ENCODE measurements at regions not wholly inside any gene's neighbourhood (a gene's known extent, or its start where the extent isn't known, plus 50 kb on each side); places are given as distances from the start of the nearest gene placed in this dataset.

- TF ChIP-seq CTCF (IDR thresholded peaks at IDR 0.05; ENCODE audit: low read length) (no peak), EZH2 (IDR thresholded peaks at IDR 0.05; ENCODE audit: borderline replicate concordance, low read length) (no peak)
These were observed 516.5 kb downstream of the PCDH7 start for GRCh38 chr4:31236639-31237173.

GRCh38 chr4:31237233-31237632 is 517.1 kb downstream of the PCDH7 start:
- Histone ChIP-seq H4K20me1 (ENCODE audit: insufficient read depth, low read length) (no peaks in the 10 kb centered on the region), H3K36me3 (ENCODE audit: insufficient read depth, low read length) (no peaks in the 10 kb centered on the region), H3K9ac (ENCODE audit: low read length) (no peak overlapping the region), H3K4me2 (ENCODE audit: low read length) (no peak overlapping the region), H3K9me3 (ENCODE audit: low read length) (no peaks in the 10 kb centered on the region), H3K4me1 (ENCODE audit: insufficient read depth, low read length, severe bottlenecking) (no peaks in the 10 kb centered on the region), H3K79me2 (ENCODE audit: insufficient read depth, low read length) (no peaks in the 10 kb centered on the region), H3K4me3 (ENCODE audit: low read depth, low read length, poor library complexity, severe bottlenecking) (no peak overlapping the region), H3K27ac (ENCODE audit: low read depth, low read length, poor library complexity, severe bottlenecking) (no peak overlapping the region), H2AFZ (ENCODE audit: low read length) (no peak overlapping the region), H3K27me3 (ENCODE audit: insufficient read depth, low read length) (no peaks in the 10 kb centered on the region), H3F3A (ENCODE audit: insufficient read depth, low read length) (no peaks in the 10 kb centered on the region), H3K9me2 (ENCODE audit: low read depth, low read length) (no peaks in the 10 kb centered on the region)
- no peak for TF ChIP-seq EZH2 (IDR thresholded peaks at IDR 0.05; ENCODE audit: borderline replicate concordance, low read length)
- no peak for TF ChIP-seq CTCF (IDR thresholded peaks at IDR 0.05; ENCODE audit: low read length)

More at GRCh38 chr4:31236639-31237173, 516.5 kb downstream of the PCDH7 start:
- H3K9me2 ChIP-seq (ENCODE audit: low read depth, low read length) = no peaks in the 10 kb centered on the region
- no peaks in the 10 kb centered on the region for H3K27me3 ChIP-seq (ENCODE audit: insufficient read depth, low read length)
- H3K79me2 ChIP-seq (ENCODE audit: insufficient read depth, low read length) = no peaks in the 10 kb centered on the region
- H3F3A ChIP-seq (ENCODE audit: insufficient read depth, low read length) = no peaks in the 10 kb centered on the region
- no peak overlapping the region for H3K4me2 ChIP-seq (ENCODE audit: low read length)
- H3K36me3 ChIP-seq (ENCODE audit: insufficient read depth, low read length) = no peaks in the 10 kb centered on the region
- no peaks in the 10 kb centered on the region for H3K9me3 ChIP-seq (ENCODE audit: low read length)
- no peak overlapping the region for H3K4me3 ChIP-seq (ENCODE audit: low read depth, low read length, poor library complexity, severe bottlenecking)
- H3K9ac ChIP-seq (ENCODE audit: low read length) = no peak overlapping the region
- no peaks in the 10 kb centered on the region for H3K4me1 ChIP-seq (ENCODE audit: insufficient read depth, low read length, severe bottlenecking)
- H2AFZ ChIP-seq (ENCODE audit: low read length) = no peak overlapping the region
- no peaks in the 10 kb centered on the region for H4K20me1 ChIP-seq (ENCODE audit: insufficient read depth, low read length)
- no peak overlapping the region for H3K27ac ChIP-seq (ENCODE audit: low read depth, low read length, poor library complexity, severe bottlenecking)

GRCh38 chr4:31239886-31240285 is 519.7 kb downstream of the PCDH7 start:
- H3K9ac ChIP-seq (ENCODE audit: low read length) = no peak overlapping the region
- H3F3A ChIP-seq (ENCODE audit: insufficient read depth, low read length) = no peaks in the 10 kb centered on the region
- H3K9me2 ChIP-seq (ENCODE audit: low read depth, low read length) = no peaks in the 10 kb centered on the region
- H3K79me2 ChIP-seq (ENCODE audit: insufficient read depth, low read length) = no peaks in the 10 kb centered on the region
- no peak for TF ChIP-seq EZH2 (IDR thresholded peaks at IDR 0.05; ENCODE audit: borderline replicate concordance, low read length)
- H3K27me3 ChIP-seq (ENCODE audit: insufficient read depth, low read length) = no peaks in the 10 kb centered on the region
- H3K27ac ChIP-seq (ENCODE audit: low read depth, low read length, poor library complexity, severe bottlenecking) = no peak overlapping the region
- H3K9me3 ChIP-seq (ENCODE audit: low read length) = no peaks in the 10 kb centered on the region
- no peaks in the 10 kb centered on the region for H3K36me3 ChIP-seq (ENCODE audit: insufficient read depth, low read length)
- no peak overlapping the region for H2AFZ ChIP-seq (ENCODE audit: low read length)
- no peak overlapping the region for H3K4me2 ChIP-seq (ENCODE audit: low read length)
- no peak overlapping the region for H3K4me3 ChIP-seq (ENCODE audit: low read depth, low read length, poor library complexity, severe bottlenecking)
- no peaks in the 10 kb centered on the region for H4K20me1 ChIP-seq (ENCODE audit: insufficient read depth, low read length)
- no peaks in the 10 kb centered on the region for H3K4me1 ChIP-seq (ENCODE audit: insufficient read depth, low read length, severe bottlenecking)

- Histone ChIP-seq H4K20me1 (ENCODE audit: insufficient read depth, low read length) (no peaks in the 10 kb centered on the region), H3K9me2 (ENCODE audit: low read depth, low read length) (no peaks in the 10 kb centered on the region), H3K9ac (ENCODE audit: low read length) (no peak overlapping the region), H3K4me1 (ENCODE audit: insufficient read depth, low read length, severe bottlenecking) (no peaks in the 10 kb centered on the region), H2AFZ (ENCODE audit: low read length) (no peak overlapping the region), H3F3A (ENCODE audit: insufficient read depth, low read length) (no peaks in the 10 kb centered on the region), H3K9me3 (ENCODE audit: low read length) (no peaks in the 10 kb centered on the region), H3K27ac (ENCODE audit: low read depth, low read length, poor library complexity, severe bottlenecking) (no peak overlapping the region), H3K4me2 (ENCODE audit: low read length) (no peak overlapping the region), H3K79me2 (ENCODE audit: insufficient read depth, low read length) (no peaks in the 10 kb centered on the region), H3K27me3 (ENCODE audit: insufficient read depth, low read length) (no peaks in the 10 kb centered on the region), H3K4me3 (ENCODE audit: low read depth, low read length, poor library complexity, severe bottlenecking) (no peak overlapping the region), H3K36me3 (ENCODE audit: insufficient read depth, low read length) (no peaks in the 10 kb centered on the region)
- TF ChIP-seq EZH2 (IDR thresholded peaks at IDR 0.05; ENCODE audit: borderline replicate concordance, low read length) = no peak
- TF ChIP-seq CTCF (IDR thresholded peaks at IDR 0.05; ENCODE audit: low read length) = no peak
These were observed 521.4 kb downstream of the PCDH7 start for GRCh38 chr4:31241504-31242106.

Data from OCI-LY1 (cell line).